ENCODE measurements at regions not wholly inside any gene's neighbourhood (a gene's known extent, or its start where the extent isn't known, plus 50 kb on each side); places are given as distances from the start of the nearest gene placed in this dataset.

GRCh38 chr4:34193451-34194154, 2050.7 kb downstream of the ARAP2 start:
- no peak for DNase-seq
- intact Hi-C loops (cut with DNase I), result no loop called here
- H3K4me1 ChIP-seq, result peaks cover 0 to 13% (median 1%) of the 10 kb centered on the region in 4 donors

DNA sequence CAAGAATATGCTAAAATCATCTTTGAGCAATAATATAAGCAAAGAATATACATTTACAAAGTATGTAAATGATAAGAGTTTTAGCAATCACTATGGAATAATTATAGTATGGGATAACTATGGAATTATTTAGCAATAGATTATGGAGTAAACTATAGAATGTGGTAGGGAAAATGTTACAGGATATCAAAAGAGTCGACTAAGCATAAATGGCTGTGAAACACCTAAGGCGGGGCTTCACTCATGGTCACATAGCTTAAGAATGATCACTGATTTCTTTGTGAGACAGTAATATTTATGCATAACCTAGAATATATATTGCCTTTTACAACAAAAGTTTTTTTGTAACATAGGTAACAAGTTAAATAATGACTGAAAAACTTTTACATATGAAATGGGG, 2049.7 kb downstream of the ARAP2 start:
- ATAC-seq, result no peak
- Histone ChIP-seq H3K36me3 (no peaks in the 10 kb centered on the region), H3K27me3 (no peaks in the 10 kb centered on the region), H3K4me3 (no peak overlapping the region), H3K9me3 (no peaks in the 10 kb centered on the region), H3K4me1 (peaks cover 0 to 13% (median 1%) of the 10 kb centered on the region in 4 donors), H3K27ac (no peak overlapping the region)
- DNase-seq, result no peak
- TF ChIP-seq CTCF (IDR thresholded peaks at IDR 0.05), result no peak
- no peak for TF ChIP-seq POLR2A (IDR thresholded peaks at IDR 0.05)
- intact Hi-C loops (cut with DNase I), result no loop called here
- 71% methylated on average over 2 of the region's 2 CpGs for WGBS (ENCODE audit: insufficient coverage, low coverage, low lambda C conversion rate, missing lambda C conversion rate)

More at GRCh38 chr4:34193451-34194154, 2050.7 kb downstream of the ARAP2 start:
- no peaks in the 10 kb centered on the region for H3K27me3 ChIP-seq
- no peak overlapping the region for H3K4me3 ChIP-seq
- no peaks in the 10 kb centered on the region for H3K9me3 ChIP-seq
- TF ChIP-seq POLR2A (IDR thresholded peaks at IDR 0.05) (no peak), CTCF (IDR thresholded peaks at IDR 0.05) (no peak)
- H3K27ac ChIP-seq, result no peak overlapping the region
- no peak for ATAC-seq
- no peaks in the 10 kb centered on the region for H3K36me3 ChIP-seq
- WGBS (ENCODE audit: insufficient coverage, low coverage, low lambda C conversion rate, missing lambda C conversion rate), result 52% methylated on average over 5 of the region's 5 CpGs

- peak; percentile 58 to 71 (median 67) for ATAC-seq
- H3K27ac ChIP-seq, result peak overlapping the region in 2 of 3 donors; percentile 52 to 81
These were observed 2047.9 kb downstream of the ARAP2 start for GRCh38 chr4:34196375-34196774.

DNA sequence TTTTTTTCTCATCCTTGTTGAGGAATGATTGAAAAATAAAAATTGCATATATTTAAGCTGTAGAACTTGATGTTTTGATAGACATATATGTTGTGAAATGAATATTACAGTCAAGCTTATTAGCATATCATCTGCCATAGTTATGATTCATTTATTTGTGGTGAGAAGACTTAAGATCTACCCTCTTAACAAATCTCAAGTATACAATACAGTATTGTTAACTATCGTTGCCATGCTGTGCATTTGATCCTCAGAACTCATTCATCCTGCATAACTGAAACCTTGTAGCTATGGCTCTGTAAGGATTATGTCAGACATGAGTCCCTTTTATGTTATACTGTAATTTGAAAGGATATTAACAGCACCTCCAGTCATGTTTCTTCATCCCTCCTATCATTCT, 2045.3 kb downstream of the ARAP2 start:
- no peak overlapping the region for H3K27ac ChIP-seq
- intact Hi-C loops (cut with DNase I), result no loop called here
- no peak for DNase-seq
- H3K4me1 ChIP-seq, result peaks cover 0 to 13% (median 4%) of the 10 kb centered on the region in 4 donors
- no peaks in the 10 kb centered on the region for H3K27me3 ChIP-seq
- no peak for ATAC-seq
- TF ChIP-seq CTCF (IDR thresholded peaks at IDR 0.05) (no peak), POLR2A (IDR thresholded peaks at IDR 0.05) (no peak)
- WGBS (ENCODE audit: insufficient coverage, low coverage, low lambda C conversion rate, missing lambda C conversion rate), result 82% methylated on average over 1 of the region's 1 CpG
- no peaks in the 10 kb centered on the region for H3K9me3 ChIP-seq
- H3K4me3 ChIP-seq, result no peak overlapping the region
- H3K36me3 ChIP-seq, result no peaks in the 10 kb centered on the region

More at GRCh38 chr4:34196375-34196774, 2047.9 kb downstream of the ARAP2 start:
- no peaks in the 10 kb centered on the region for H3K9me3 ChIP-seq
- peaks cover 0 to 13% (median 4%) of the 10 kb centered on the region in 4 donors for H3K4me1 ChIP-seq
- H3K36me3 ChIP-seq, result no peaks in the 10 kb centered on the region
- H3K27me3 ChIP-seq, result no peaks in the 10 kb centered on the region
- TF ChIP-seq POLR2A (IDR thresholded peaks at IDR 0.05) (no peak), CTCF (IDR thresholded peaks at IDR 0.05) (no peak)
- peak in 1 of 3 donors; percentile 45 for DNase-seq
- H3K4me3 ChIP-seq, result peak overlapping the region in 1 of 3 donors; percentile 10
- 15% methylated on average over 2 of the region's 2 CpGs for WGBS (ENCODE audit: insufficient coverage, low coverage, low lambda C conversion rate, missing lambda C conversion rate)
- intact Hi-C loops (cut with DNase I), result no loop called here

Data from right lobe of liver (tissue), 6 donors.